Hepatocyte (in vitro differentiated cells): ENCODE measurements at regions not wholly inside any gene's neighbourhood (a gene's known extent, or its start where the extent isn't known, plus 50 kb on each side); places are given as distances from the start of the nearest gene placed in this dataset.

Experiments used
- EZH2 ChIP-seq: fragments of 200-600 bp; sonication (generic); IDR thresholded peaks from 2 replicates; pipeline ENCODE4 v1.6.1; 2016; ENCODE audit warnings: antibody characterized with exemption, mild to moderate bottlenecking, borderline replicate concordance
- TF ChIP-seq, protein P1 (sequence below): fragments of 200-600 bp; sonication (generic); IDR thresholded peaks from 2 replicates; pipeline ENCODE4 v1.5.1; 2016; ENCODE audit warnings: antibody characterized with exemption, mild to moderate bottlenecking; ENCODE audit not compliant: poor library complexity

DNA sequence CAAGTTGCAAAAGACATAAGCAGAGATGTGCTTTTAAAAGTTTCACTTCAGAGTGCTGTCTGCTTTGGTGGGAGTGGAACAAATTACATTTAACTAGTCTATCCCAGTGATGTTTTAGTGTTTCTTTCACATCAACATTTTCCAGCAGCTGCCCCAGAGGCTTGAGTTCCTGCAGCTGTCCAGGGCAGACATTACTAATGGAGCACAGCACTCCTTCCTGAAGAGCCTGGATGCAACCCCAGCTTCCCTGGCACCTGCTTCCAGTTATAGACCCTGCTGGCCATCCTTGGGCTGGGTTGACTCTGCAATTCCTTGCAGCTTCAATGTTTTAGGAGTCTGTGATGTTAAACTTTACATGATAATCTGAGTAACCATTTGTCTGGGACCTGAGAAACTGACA lies 61.4 kb upstream of the PIRT start:
- TF ChIP-seq, protein P1, sequence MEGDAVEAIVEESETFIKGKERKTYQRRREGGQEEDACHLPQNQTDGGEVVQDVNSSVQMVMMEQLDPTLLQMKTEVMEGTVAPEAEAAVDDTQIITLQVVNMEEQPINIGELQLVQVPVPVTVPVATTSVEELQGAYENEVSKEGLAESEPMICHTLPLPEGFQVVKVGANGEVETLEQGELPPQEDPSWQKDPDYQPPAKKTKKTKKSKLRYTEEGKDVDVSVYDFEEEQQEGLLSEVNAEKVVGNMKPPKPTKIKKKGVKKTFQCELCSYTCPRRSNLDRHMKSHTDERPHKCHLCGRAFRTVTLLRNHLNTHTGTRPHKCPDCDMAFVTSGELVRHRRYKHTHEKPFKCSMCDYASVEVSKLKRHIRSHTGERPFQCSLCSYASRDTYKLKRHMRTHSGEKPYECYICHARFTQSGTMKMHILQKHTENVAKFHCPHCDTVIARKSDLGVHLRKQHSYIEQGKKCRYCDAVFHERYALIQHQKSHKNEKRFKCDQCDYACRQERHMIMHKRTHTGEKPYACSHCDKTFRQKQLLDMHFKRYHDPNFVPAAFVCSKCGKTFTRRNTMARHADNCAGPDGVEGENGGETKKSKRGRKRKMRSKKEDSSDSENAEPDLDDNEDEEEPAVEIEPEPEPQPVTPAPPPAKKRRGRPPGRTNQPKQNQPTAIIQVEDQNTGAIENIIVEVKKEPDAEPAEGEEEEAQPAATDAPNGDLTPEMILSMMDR = no peak
- no peak for TF ChIP-seq EZH2
